ENCODE measurements at regions not wholly inside any gene's neighbourhood (a gene's known extent, or its start where the extent isn't known, plus 50 kb on each side); places are given as distances from the start of the nearest gene placed in this dataset.

DNA sequence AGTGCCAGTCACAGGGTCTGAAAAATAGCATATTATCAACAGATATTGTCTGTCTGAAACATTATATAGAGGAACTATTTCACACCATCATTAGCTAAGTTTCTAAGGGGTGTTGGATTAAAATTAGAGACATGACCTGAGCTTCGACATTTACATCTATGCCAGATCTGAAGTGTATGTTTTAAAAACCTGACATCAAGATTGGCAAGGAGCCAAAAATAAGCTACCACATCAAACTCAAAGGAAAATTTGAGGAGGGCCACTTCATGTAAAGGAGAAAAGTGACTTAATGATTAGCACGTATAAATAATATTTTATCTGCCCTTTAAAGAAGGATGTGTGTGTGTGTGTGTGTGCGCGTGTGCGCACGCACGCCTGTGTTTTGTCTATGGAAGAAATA lies 752.0 kb upstream of the GRM7 start:
- TF ChIP-seq, protein P1, sequence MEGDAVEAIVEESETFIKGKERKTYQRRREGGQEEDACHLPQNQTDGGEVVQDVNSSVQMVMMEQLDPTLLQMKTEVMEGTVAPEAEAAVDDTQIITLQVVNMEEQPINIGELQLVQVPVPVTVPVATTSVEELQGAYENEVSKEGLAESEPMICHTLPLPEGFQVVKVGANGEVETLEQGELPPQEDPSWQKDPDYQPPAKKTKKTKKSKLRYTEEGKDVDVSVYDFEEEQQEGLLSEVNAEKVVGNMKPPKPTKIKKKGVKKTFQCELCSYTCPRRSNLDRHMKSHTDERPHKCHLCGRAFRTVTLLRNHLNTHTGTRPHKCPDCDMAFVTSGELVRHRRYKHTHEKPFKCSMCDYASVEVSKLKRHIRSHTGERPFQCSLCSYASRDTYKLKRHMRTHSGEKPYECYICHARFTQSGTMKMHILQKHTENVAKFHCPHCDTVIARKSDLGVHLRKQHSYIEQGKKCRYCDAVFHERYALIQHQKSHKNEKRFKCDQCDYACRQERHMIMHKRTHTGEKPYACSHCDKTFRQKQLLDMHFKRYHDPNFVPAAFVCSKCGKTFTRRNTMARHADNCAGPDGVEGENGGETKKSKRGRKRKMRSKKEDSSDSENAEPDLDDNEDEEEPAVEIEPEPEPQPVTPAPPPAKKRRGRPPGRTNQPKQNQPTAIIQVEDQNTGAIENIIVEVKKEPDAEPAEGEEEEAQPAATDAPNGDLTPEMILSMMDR (IDR thresholded peaks at IDR 0.05; ENCODE audit: insufficient read depth, low read length, poor library complexity, severe bottlenecking): no peak
- TF ChIP-seq EZH2phosphoT487 (conservative IDR thresholded peaks at IDR 0.05; ENCODE audit: low read length): no peak
